Kasumi-1 (cell line): ENCODE measurements at regions not wholly inside any gene's neighbourhood (a gene's known extent, or its start where the extent isn't known, plus 50 kb on each side); places are given as distances from the start of the nearest gene placed in this dataset.
"Not testable (repeated sequence)": the region's sequence is repeated elsewhere in the genome, so short reads cannot be mapped to it uniquely, and the experiment has no call there.

Experiments used
- DNase-seq, 2 experiments: peaks; one replicate each; lab custom pipeline; 2025; lab: John Stamatoyannopoulos, UW

DNA sequence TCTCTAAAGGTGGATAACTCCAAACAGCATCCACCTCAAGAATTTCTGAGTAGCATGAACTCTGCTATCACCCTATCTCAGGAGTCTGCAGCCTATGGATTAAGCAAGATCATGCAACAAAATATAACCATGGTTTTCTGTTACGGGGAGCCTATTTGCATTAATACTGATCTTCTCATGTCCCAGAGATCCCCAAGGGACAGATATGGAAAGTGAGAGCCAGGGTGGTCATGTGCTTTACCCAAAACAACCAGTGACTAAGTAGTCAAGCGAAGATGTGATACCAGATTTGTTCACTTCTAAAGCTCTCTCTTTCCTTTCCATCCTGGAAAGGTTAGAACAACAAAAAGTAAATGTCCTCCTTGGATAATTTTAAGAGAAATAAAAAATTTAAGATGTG lies 125.1 kb downstream of the PRRX1 start:
- no peak for DNase-seq

DNA sequence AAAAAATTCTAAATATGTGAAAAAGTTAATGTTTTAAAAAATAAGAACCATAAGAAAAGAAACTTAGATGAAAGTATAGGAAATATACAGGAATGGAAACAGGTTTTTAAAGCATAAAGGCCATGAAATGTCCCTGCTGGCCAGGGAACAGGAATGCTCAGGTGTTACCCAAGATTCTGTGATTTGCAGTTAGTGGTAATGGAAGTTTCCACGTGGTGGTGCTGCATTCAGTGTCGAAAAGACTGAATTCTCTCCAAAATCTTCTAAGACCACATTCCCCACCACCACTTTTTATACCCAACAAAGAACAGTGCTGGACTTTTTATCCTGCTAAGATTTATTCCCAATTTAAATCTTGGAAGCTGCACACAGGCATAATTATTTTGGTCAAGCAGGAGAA lies 126.2 kb downstream of the PRRX1 start:
- no peak for DNase-seq

DNA sequence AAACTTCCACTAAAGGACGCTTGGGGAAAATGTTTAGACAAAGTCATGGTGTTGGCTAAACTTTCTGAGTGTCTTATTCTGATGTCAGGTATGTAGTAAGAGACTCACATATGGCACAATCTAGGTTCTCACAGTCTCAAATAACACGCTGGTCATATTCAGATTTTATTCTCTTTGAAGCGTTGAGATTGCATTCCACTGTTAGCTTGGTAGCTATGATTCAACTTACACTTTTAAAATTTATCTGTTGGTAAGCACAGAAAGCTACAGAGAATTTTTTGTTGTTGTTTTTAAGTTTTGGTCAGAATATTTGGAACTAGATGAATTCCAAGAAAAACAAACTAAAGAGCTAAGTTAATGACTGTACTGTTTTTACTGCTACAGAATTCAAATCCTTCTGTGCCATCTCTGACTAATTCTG lies 126.7 kb downstream of the PRRX1 start:
- no peak for DNase-seq

DNA sequence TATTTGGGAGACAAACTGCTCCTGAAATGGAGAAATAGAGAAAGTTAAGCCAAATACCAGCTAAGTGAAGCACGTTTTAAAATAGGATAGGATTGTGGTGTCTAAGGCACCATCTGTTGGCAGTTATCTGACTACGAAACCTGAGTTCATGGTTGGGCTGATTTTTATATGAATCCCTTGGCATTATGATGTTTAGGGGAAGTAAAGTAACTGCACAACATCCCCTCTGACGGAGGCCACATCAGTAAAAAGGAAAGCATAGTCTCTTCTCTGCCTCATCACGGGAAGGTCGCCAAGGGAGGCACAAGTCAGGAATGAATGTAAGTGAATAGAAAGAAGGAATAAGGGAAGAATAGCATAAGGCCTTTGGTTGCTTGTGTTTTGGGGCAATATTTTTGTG lies 128.0 kb downstream of the PRRX1 start:
- no peak for DNase-seq

DNA sequence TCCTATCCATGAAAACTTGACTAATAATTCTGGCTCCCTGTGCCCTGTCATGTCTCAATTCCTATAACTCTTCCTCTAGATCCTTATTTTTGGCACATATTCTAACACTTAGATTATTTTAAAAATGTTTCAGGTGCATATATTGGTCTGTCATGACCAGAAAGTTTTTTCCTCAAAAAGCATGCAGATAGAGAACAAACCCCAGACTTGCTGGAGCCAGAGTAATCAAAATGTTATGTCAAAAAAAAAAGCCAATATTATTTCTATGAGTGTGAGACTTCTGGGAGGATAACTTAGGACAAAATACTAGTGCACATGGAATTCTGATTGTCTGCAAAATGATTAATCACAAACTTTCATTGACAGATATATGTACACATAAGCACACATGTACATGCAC lies 135.1 kb upstream of the MROH9 start:
- no peak for DNase-seq

DNA sequence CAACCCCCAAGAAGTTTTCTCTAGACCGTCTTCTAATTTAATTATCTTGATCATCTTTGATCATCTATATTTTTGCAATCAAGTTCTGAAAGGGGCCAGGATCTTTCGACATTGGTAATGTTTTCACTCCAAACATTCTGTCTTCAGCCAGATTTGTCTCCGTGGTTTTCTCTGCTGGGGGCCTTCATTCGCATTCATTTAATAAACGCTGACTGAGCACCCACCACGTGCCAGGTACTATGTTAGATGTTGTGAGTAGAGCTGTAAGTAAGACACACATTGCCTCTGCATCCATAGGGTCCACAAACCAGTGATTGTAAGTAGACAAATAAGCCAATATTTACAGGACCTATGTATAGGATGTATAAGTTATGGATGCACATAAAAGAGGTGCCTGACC lies 134.5 kb upstream of the MROH9 start:
- no peak for DNase-seq

DNA sequence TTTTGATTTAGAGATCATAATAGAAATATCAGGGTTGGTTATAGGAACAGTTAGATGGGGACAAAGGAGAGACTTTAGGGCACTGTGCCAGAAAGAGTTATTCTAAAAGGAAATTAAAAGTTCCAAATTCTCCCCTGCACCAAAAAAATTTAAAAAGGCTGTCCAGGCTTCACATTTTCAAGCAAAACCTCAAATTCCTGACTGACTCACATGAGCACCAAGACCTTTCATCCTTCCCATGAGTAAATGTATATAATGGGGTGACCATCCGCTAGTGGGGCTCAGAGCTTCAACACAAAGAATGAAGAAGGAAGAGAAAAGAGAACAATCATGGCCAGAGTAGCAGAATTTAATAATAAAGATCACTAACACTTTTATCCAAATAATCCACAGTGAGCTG lies 131.6 kb upstream of the MROH9 start:
- DNase-seq, result no peak

DNA sequence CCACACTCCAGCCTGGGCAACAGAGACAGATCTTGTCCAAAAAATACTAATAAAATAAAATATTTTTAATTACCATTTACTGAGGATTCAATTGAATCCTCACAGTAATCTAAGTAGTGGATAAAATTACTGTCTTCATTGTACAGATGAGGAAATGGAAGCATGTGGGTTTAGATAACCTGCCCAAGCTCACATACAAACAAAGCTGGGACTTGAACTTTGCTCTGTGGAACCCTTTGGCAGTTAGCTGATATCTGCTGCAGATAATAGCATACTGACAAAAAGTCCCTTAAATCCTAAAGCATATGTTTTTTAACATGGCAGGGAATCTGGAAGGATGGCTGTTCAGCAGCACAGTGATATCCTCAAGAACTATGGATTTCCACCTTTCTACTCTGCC lies 130.9 kb upstream of the MROH9 start:
- DNase-seq, result no peak

DNA sequence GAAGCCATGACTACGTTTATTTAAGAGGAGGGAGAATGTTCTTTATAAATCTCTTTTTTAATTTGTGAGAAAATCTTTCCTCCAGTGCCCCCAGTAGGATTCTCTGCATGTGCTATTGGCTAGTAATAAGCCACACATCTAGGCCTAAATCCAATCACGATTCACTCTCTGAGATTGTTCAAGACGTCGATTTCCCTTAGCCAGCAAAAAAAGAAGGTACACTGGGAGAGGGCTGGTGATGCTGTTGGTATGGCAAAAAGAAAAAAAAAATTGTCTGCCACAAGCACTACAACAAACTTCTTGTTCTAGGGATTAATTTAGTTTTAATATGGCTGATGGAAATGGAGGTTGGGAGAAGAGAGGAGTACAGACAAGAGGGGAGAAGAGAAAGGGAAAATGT lies 130.5 kb upstream of the MROH9 start:
- DNase-seq, result no peak

DNA sequence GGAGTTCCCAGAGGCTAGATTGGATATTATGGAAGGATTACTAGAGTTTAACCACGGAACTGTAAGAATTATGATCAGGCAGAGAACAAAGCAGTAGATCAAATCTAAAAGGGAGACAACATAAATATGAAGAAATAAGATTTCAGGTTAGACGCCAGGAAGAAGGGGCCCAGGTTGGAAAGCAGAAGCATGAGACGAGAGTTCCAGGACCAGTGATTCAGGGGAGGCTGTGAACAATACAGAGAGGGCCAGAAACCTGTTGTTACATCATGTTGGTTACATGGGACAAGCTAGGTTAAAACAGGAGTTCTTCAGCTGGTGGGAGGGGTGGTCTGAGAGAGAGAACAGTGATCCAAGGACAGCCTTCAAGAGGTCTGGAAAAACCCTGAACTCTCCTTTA lies 128.4 kb upstream of the MROH9 start:
- DNase-seq, result no peak

DNA sequence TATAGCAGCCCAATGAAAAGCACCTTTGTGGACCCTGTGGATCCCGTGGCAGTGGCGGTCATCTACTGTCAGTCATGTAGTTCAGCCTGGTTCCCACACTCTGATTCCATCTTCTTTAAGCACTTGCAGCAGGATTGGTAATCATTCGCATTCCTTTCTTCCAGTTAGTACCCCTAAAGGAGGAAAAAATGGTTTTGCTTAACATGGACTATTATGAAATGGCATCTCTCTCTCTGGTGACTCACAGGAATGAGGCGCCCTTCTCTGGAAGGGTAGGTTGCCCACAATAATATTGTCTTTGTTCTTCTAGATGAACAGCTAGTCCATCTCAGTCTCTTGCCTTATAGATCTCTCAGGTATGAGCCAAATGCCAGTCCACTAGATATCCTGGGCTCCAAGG lies 127.9 kb upstream of the MROH9 start:
- DNase-seq, result no peak

DNA sequence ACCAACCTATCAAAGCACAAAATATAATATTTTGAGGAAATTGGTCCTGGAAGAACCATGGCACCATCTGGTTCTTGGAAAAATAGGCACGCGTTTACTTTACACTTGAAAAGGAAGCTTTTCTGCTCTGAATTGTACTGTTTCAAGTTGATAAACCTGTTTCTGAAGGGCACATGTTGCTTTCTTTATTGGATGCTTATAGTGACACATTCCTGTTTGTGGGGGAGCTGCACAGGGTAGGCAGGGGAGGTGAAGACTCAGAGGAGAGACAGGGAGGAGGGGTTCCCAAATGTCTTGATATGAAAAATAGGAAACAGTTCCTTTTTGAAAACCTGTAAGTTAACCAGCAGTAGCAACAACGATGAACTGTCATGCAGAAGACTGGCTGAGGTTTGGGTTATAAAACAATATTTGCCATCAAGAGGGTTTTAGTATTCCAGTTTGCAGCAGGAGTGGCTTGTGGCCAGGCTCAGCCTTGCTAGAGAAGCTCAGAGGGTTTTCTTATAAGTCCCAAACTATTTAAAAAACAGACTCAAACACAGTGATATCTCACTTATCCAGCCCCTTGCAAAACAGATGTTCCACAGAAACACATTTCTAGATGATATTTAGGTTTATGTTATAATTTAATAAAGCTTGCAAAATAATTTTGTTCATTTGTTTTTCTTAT lies 127.0 kb upstream of the MROH9 start:
- DNase-seq, result no peak

DNA sequence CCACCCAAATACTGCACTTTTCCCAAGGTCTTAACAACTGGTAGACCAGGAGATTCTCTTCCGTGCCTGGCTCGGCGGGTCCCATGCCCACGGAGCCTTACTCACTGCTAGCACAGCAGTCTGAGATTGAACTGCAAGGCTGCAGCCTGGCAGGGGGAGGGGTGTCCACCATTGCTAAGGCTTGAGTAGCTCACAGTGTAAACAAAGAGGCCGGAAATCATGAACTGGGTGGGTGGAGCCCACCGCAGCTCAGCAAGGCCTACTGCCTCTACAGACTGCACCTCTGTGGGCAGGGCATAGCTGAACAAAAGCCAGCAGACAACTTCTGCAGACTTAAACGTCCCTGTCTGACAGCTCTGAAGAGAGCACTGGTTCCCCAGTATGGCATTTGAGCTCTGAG lies 124.3 kb upstream of the MROH9 start:
- DNase-seq, result not testable (repeated sequence)

DNA sequence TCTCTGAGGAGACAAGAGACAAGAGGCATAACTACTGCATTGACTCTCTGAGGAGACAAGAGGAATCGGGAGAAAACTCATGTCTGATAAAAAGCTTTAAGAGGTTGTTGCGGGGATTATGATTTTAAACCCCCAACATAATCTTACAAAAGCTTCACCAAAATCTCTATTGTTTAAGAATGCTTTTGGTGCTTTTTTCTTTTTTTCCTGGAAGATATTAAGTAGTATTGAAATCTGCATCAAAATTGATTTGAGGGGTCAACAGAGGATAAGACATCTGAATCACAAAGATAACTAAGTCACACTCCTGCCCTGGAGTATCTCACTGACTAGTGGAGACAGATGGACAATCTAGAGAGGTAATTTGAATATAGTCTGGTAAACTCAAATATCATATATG lies 115.6 kb upstream of the MROH9 start:
- no peak for DNase-seq

DNA sequence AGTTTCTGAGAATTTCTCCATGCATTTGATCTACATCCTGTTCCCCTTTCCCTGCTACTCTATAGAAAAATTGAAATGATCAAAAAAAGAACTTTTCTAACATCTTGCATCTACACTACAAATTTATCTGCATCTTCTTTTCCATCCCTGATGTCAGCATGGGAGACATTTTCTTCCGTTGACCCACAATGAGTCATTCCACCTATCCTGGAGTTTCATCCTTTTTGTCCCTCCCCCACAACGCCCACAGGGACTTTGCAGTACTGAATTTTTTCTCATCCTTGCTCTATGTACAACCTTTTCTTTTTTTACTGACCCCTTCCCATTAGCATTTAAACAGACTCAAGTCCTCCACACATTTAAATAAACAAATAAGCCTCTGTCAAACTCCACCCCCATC lies 112.2 kb upstream of the MROH9 start:
- DNase-seq, result no peak

DNA sequence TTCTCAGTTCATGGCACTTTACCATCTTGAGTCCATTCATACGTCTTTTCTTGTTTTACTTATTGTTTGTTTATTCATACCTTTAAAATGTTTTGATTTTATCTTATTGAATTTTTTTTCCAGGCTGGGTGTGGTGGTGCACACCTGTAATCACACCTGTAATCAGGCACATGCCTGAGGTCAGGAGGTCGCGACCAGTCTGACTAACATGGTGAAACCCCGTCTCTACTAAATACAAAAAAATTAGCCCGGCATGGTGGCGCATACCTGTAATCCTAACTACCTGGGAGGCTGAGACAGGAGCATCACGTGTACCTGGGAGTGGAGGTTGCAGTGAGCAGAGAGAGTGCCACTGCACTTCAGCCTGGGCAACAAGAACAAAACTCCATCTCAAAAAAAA lies 104.1 kb upstream of the MROH9 start:
- DNase-seq, result no peak

DNA sequence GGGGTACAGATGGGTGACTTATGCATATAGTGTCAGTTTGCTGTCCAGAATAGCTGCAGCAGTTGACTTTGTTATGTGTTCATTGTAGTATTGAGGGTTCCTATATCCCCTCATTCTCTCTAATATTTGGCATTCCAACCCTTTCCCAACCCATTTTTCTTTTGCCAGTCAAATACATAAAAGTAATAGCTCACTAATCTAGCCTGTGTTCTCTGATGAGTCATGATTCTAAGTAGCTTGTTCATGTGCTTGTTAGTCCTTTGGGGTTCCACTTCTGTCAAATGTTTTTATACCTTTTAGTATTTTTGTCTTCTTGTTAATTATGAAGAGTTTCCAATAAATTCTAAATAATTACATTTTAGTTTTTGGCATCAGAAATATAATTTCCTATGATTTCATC lies 99.2 kb upstream of the MROH9 start:
- no peak for DNase-seq

DNA sequence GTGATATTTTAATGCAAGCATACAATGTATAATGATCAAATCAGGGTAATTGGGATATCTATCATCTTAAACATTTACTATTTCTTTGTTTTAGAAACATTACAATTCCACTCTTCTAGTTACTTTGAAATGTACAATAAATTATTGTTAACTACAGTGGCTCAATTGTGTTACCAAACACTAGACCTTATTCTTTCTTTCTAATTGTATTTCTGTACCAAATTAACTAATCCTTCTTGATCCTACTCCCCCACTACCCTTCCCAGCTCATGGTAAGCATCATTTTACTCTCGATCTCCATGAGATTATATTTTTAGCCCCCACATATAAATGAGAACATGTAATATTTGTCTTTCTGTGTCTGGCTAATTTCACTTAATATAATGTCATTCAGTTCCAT lies 95.0 kb upstream of the MROH9 start:
- no peak for DNase-seq

DNA sequence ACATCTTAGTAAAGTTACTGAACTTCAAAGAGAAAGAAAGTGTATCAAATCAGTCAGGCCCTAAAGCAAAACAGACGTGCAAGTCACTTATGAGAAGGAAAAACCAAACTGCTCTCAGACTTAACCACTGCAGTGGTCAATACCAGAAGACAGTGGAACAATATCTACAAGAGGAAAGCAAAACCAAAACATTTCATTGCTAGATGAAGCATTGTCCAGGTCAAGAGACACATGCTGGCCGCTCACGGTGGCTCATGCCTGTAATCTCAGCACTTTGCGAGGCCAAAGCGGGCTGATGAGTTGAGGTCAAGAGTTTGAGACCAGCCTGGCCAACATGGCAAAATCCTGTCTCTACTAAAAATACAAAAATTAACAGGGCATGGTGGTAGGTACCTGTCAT lies 82.0 kb upstream of the MROH9 start:
- DNase-seq, result no peak

DNA sequence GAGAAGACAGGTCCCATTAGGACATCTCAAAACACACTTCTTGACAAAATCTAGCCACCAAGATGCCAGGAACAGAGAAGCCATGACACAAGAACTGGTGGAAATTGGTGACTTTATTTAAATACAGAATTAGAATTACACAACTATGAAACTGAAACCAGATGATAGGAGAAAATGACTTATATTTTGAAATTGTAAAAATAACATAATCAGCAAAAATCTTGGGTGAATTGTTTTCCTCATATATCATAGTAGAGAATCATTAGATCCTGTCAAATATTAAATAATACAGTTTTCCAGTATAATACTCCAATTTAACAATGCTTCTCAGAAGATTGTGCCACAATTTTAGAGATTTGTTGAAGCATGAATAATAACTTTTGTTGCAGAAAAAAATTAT lies 81.5 kb upstream of the MROH9 start:
- no peak for DNase-seq

DNA sequence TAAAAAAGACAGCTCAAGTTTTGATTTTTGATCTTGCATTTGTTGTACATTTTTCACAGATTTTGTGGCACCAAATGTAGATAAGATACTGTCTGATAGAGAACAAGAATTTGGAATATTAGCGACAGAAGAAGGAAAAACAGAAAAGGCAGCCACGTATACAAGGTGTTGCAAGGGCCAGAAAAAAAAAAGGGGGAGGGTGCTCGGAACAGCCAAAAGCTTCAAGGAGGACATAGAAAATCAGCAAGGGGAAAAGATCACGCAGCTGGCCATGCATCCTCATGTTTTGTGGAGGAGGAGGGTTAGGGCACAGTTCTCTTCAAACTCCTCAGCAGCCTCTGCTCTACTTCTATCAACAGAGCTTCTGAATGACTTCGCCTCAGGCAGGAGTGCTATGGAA lies 80.7 kb upstream of the MROH9 start:
- no peak for DNase-seq

DNA sequence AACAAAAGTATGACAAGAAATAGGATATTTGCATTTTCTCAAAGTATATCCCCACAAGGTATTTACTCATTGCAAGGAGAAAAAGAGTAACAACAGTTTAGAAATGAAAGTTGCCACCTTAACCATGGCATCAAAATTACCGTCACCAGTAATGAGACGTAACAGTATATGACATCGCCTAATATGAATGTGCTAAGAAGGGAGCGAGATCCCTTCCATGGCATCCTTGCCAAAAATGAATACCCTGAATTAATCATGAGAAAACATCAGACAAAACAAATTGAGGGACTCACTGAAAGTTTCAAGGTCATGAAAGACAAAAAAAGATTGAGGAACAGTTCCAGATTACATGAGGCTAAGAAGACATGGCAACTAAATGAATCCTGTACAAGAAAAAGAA lies 78.9 kb upstream of the MROH9 start:
- no peak for DNase-seq

DNA sequence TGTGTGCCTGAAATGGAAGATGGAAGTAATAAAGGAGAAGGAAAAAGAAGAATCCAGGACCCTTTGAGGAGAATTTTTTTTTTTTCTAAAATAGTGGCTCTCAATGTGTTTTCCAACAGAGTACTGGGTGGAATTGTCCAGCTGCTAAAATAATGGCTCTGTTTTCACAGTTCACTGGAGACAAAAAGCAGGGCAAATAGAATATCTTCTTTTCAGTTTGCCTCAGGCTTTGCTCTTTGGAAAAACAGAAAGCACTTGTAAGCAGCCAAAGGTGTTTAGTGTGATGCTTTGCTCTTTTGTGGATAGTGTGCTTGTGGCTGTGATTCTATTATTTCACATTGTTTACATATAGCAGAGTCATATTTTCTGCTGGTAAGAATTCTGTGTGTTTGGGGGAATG lies 77.4 kb upstream of the MROH9 start:
- no peak for DNase-seq

DNA sequence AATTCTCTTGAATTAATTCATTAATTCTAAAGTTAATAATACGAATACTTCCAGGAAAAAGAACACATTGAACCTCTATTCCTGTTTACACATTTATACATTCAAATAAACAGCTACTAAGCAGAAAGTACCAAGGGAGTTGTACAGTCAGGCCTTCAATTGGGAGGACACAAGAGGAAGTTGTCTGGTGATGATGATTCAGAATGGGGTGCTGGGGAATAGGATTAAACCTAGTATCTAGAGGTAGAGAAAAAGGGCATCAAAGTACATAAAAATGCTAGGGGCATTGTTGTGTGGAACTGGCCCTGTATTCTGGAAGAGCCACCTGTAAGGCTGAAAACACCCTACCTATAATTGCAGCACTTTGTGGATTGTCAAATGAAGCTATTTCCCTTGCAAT lies 71.7 kb upstream of the MROH9 start:
- DNase-seq, result peak in 1 of 2 experiments; percentile 2

DNA sequence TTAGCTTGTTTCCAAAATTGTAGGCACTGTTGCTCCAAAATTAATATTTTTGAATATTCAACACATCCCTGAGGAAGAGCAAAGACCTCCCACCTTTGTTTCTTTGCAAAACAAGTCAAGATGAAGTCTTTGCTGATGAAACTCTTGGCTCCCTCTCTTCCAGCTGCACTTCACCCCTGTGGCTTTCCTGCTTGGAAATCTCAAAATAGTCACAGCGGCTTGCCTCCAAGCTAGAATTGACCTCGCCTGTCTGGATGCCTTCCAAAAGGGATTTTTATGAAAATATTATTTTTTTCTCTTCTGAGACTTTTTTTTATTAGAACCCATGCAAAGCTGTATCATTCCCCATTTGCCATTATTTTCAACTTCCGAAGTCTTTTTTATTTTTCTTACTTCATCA lies 71.1 kb upstream of the MROH9 start:
- DNase-seq, result no peak
